Parathyroid adenoma (tissue), 2 donors: ENCODE measurements at regions not wholly inside any gene's neighbourhood (a gene's known extent, or its start where the extent isn't known, plus 50 kb on each side); places are given as distances from the start of the nearest gene placed in this dataset.

Source experiments
- H2AFZ ChIP-seq: fragments of 300-600 bp; sonication (generic); one replicate; pipeline ENCODE4 v1.7.0; 2017; ENCODE audit warnings: antibody characterized with exemption, mild to moderate bottlenecking
- H3K27ac ChIP-seq: fragments of 300-600 bp; sonication (generic); one replicate; pipeline ENCODE4 v1.7.0; 2017
- H3K27me3 ChIP-seq: fragments of 300-600 bp; sonication (generic); one replicate; pipeline ENCODE4 v1.7.0; 2017; ENCODE audit warnings: low read length; ENCODE audit not compliant: control insufficient read depth, insufficient read depth
- H3K36me3 ChIP-seq: fragments of 300-600 bp; sonication (generic); one replicate; pipeline ENCODE4 v1.7.0; 2017; ENCODE audit warnings: low read length; ENCODE audit not compliant: control insufficient read depth, insufficient read depth
- H3K4me1 ChIP-seq: fragments of 300-600 bp; sonication (generic); one replicate; pipeline ENCODE4 v1.7.0; 2017; ENCODE audit warnings: control low read depth
- H3K4me2 ChIP-seq: fragments of 300-600 bp; sonication (generic); one replicate; pipeline ENCODE4 v1.7.0; 2017; ENCODE audit warnings: low read length
- H3K4me3 ChIP-seq: fragments of 300-600 bp; sonication (generic); one replicate; pipeline ENCODE4 v1.7.0; 2017; ENCODE audit warnings: low read depth, low read length
- H3K79me2 ChIP-seq: fragments of 300-600 bp; sonication (generic); one replicate; pipeline ENCODE4 v1.7.0; 2017; ENCODE audit warnings: control low read depth
- H3K9ac ChIP-seq: fragments of 300-600 bp; sonication (generic); one replicate; pipeline ENCODE4 v1.7.0; 2017; ENCODE audit warnings: mild to moderate bottlenecking
- H3K9me3 ChIP-seq: fragments of 300-600 bp; sonication (generic); one replicate; pipeline ENCODE4 v1.7.0; 2017; ENCODE audit warnings: low read length; ENCODE audit not compliant: control insufficient read depth
- CTCF ChIP-seq: fragments of 300-600 bp; sonication (generic); IDR thresholded peaks from one replicate; pipeline ENCODE4 v1.7.0; 2017; ENCODE audit warnings: antibody characterized with exemption, mild to moderate bottlenecking
- donor health status: primary hyperparathyroidism.

DNA sequence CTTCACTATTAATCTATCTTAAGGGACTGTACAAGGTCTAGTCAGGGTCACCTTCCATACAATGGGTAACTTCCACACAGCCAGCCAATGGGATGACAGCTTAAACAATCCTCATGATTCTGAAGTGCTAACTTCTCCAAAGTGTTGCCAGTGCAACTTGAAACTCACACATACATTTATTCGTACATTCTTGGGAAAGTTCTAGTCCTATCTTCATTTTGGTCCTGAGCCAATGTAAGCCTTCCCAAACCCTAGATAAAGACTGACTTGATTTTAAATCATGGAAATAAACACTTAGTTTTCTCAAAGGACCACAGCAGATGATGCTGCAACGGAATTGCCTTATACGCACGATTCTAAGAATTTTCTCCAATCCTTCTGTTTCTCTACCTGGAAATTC, 117.5 kb upstream of the COL1A2 start:
- no peaks in the 10 kb centered on the region for H3K9me3 ChIP-seq
- no peak overlapping the region for H3K4me3 ChIP-seq
- no peaks in the 10 kb centered on the region for H3K36me3 ChIP-seq

GRCh38 chr7:94280851-94281250, 113.8 kb upstream of the COL1A2 start:
- H3K4me1 ChIP-seq, result no peaks in the 10 kb centered on the region
- H3K27me3 ChIP-seq, result no peaks in the 10 kb centered on the region
- TF ChIP-seq CTCF, result no peak
- no peak overlapping the region for H3K4me3 ChIP-seq
- H3K9ac ChIP-seq, result no peak overlapping the region
- no peak overlapping the region for H3K27ac ChIP-seq
- H3K36me3 ChIP-seq, result no peaks in the 10 kb centered on the region
- no peaks in the 10 kb centered on the region for H3K79me2 ChIP-seq
- no peaks in the 10 kb centered on the region for H3K9me3 ChIP-seq
- no peak overlapping the region for H2AFZ ChIP-seq
- no peak overlapping the region for H3K4me2 ChIP-seq

More for the DNA sequence above, 117.5 kb upstream of the COL1A2 start:
- Histone ChIP-seq H3K27me3 (no peaks in the 10 kb centered on the region), H3K9ac (no peak overlapping the region), H2AFZ (no peak overlapping the region), H3K79me2 (no peaks in the 10 kb centered on the region), H3K27ac (no peak overlapping the region), H3K4me1 (no peaks in the 10 kb centered on the region), H3K4me2 (no peak overlapping the region)
- no peak for TF ChIP-seq CTCF

DNA sequence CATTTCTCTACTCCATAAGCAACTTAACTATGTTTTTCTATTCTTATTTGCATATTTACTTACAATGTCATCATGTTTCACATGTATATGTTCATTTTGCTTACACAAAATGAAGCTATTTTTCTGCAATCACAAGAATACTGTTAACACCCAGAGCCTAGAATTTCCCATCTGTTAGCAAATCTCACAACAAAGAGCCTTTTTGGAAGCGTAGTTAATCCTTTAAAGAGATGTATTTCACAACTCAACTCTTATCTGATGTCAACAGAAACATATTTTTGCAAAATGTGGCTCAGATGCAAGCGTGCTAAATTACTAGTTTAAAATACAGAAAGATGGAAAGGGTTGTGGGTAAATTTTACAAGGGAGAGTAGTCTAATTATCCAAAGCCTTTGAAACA, 110.6 kb upstream of the COL1A2 start:
- Histone ChIP-seq H3K4me2 (no peak overlapping the region), H3K27me3 (no peaks in the 10 kb centered on the region), H3K9me3 (no peaks in the 10 kb centered on the region), H2AFZ (no peak overlapping the region), H3K36me3 (no peaks in the 10 kb centered on the region), H3K9ac (no peak overlapping the region), H3K4me1 (no peaks in the 10 kb centered on the region), H3K27ac (no peak overlapping the region), H3K4me3 (no peak overlapping the region), H3K79me2 (no peaks in the 10 kb centered on the region)
- no peak for TF ChIP-seq CTCF

- H3K4me1 ChIP-seq, result no peaks in the 10 kb centered on the region
- H2AFZ ChIP-seq, result no peak overlapping the region
- TF ChIP-seq CTCF, result no peak
- no peaks in the 10 kb centered on the region for H3K79me2 ChIP-seq
- no peaks in the 10 kb centered on the region for H3K9me3 ChIP-seq
- H3K4me3 ChIP-seq, result no peak overlapping the region
- no peaks in the 10 kb centered on the region for H3K27me3 ChIP-seq
- H3K36me3 ChIP-seq, result no peaks in the 10 kb centered on the region
- H3K27ac ChIP-seq, result no peak overlapping the region
- H3K4me2 ChIP-seq, result no peak overlapping the region
- H3K9ac ChIP-seq, result no peak overlapping the region
These were observed 108.6 kb upstream of the COL1A2 start for GRCh38 chr7:94286111-94286510.

DNA sequence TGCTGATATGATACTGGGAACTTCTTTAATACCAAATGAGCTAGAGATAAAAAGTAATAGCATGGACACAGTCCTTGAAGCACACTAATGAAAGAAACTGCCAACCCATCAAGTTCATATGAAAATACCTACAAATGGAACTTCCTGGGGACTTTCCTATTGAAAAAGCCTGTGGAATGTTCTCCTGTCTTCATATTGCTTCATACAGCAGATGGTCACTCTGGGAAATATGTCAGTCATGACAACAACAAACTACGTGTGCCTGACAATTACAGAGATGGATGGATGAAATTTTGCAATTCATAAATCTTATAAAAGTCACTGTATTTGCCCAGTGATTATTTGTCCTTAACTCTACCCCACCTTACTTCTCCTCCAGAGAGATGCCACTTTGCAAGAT, 106.6 kb upstream of the COL1A2 start:
- no peak overlapping the region for H2AFZ ChIP-seq
- no peaks in the 10 kb centered on the region for H3K27me3 ChIP-seq
- H3K79me2 ChIP-seq, result no peaks in the 10 kb centered on the region
- H3K4me2 ChIP-seq, result no peak overlapping the region
- TF ChIP-seq CTCF, result no peak
- no peak overlapping the region for H3K9ac ChIP-seq
- H3K9me3 ChIP-seq, result no peaks in the 10 kb centered on the region
- no peaks in the 10 kb centered on the region for H3K36me3 ChIP-seq
- H3K4me1 ChIP-seq, result no peaks in the 10 kb centered on the region
- H3K27ac ChIP-seq, result no peak overlapping the region
- H3K4me3 ChIP-seq, result no peak overlapping the region
